H1 (cell line): ENCODE measurements at regions not wholly inside any gene's neighbourhood (a gene's known extent, or its start where the extent isn't known, plus 50 kb on each side); places are given as distances from the start of the nearest gene placed in this dataset.
A peak's percentile ranks its signal among the peaks of the same experiment; 100 is the strongest.

Experiments used
- CTCF ChIA-PET: fragments of 300-600 bp; sonication (Branson Sonifier 250); formaldehyde crosslinking; loops from one replicate; lab custom pipeline; 2021; ENCODE audit not compliant: partially characterized antibody; lab: Charles Lee
- POLR2A ChIA-PET: fragments of 300-600 bp; sonication (Branson Sonifier 250); formaldehyde crosslinking; loops from one replicate; lab custom pipeline; 2021; ENCODE audit warnings: inconsistent platforms; ENCODE audit not compliant: partially characterized antibody; lab: Charles Lee
- DNase-seq, 2 experiments: peaks; one replicate each; pipeline versions ENCODE4 v3.0.0 to v3.0.0-alpha.2; 2010 to 2022; ENCODE audit warnings: low spot score in 2 of 2, low read depth in 1 of 2, mixed read lengths in 1 of 2
- FAIRE-seq: peaks from 2 replicates; lab custom pipeline; 2011; peaks lifted over from hg19 to GRCh38; lab: Jason Lieb, UNC
- H2AFZ ChIP-seq: 2 replicates; pipeline ENCODE4 v1.8.1; 2012; ENCODE audit warnings: low read length, inconsistent platforms
- H2AK5ac ChIP-seq: 2 replicates; pipeline ENCODE4 v1.6.1; 2013; ENCODE audit warnings: low read depth, low read length
- H2BK120ac ChIP-seq: replicated peaks from 2 replicates; pipeline ENCODE3; 2013; ENCODE audit warnings: low read depth, low read length, inconsistent platforms
- H2BK12ac ChIP-seq: 2 replicates; pipeline ENCODE4 v1.6.1; 2013; ENCODE audit warnings: low read depth, low read length
- H2BK15ac ChIP-seq: 2 replicates; pipeline ENCODE4 v1.6.1; 2013; ENCODE audit warnings: low read length
- H2BK20ac ChIP-seq: 2 replicates; pipeline ENCODE4 v1.6.1; 2013; ENCODE audit warnings: low read length
- H2BK5ac ChIP-seq: 2 replicates; pipeline ENCODE4 v1.6.1; 2013; ENCODE audit warnings: low read depth, low read length
- H3K14ac ChIP-seq: 2 replicates; pipeline ENCODE4 v1.6.1; 2013; ENCODE audit warnings: inconsistent platforms; ENCODE audit not compliant: insufficient read length
- H3K18ac ChIP-seq: 2 replicates; pipeline ENCODE4 v1.6.1; 2013; ENCODE audit warnings: low read length; ENCODE audit errors: extremely low read depth
- H3K23ac ChIP-seq: 2 replicates; pipeline ENCODE4 v1.6.1; 2013; ENCODE audit warnings: inconsistent platforms; ENCODE audit not compliant: insufficient read length
- H3K23me2 ChIP-seq: 2 replicates; pipeline ENCODE4 v1.6.1; 2013; ENCODE audit warnings: low read depth, low read length
- H3K27ac ChIP-seq: 2 replicates; pipeline ENCODE4 v1.6.1; 2011; ENCODE audit warnings: low read depth, low read length, inconsistent platforms
- H3K27me3 ChIP-seq, 4 experiments: replicated peaks in 1 of 4; 1 replicate in 1 of 4; 2 replicates in 3 of 4; pipeline versions ENCODE4 v1.6.1 to v1.8.1; 2011 to 2013; ENCODE audit warnings: low read length in 3 of 4, mild to moderate bottlenecking in 3 of 4, inconsistent platforms in 2 of 4, mixed read lengths in 2 of 4, moderate library complexity in 1 of 4; ENCODE audit not compliant: control insufficient read depth in 3 of 4, insufficient read depth in 3 of 4; ENCODE audit errors: extremely low read depth in 1 of 4
- H3K36me3 ChIP-seq, 4 experiments: 2 replicates each; pipeline versions ENCODE4 v1.6.1 to v1.8.1; 2011 to 2013; ENCODE audit warnings: mild to moderate bottlenecking in 4 of 4, low read length in 3 of 4, moderate library complexity in 2 of 4, control low read depth in 1 of 4, inconsistent platforms in 1 of 4; ENCODE audit not compliant: insufficient read depth in 4 of 4, control insufficient read depth in 2 of 4
- H3K4ac ChIP-seq: replicated peaks from 2 replicates; pipeline ENCODE3; 2013; ENCODE audit warnings: low read length, low read depth, mixed read lengths, inconsistent platforms; ENCODE audit not compliant: insufficient read length
- H3K4me1 ChIP-seq, 4 experiments: replicated peaks in 1 of 4; 1 replicate in 1 of 4; 2 replicates in 3 of 4; pipeline versions ENCODE4 v1.6.1 to v1.8.1; 2011 to 2013; ENCODE audit warnings: low read length in 3 of 4, inconsistent platforms in 2 of 4, mixed read lengths in 1 of 4; ENCODE audit not compliant: insufficient read depth in 4 of 4, control insufficient read depth in 3 of 4
- H3K4me2 ChIP-seq, 2 experiments: 2 replicates each; pipeline versions ENCODE4 v1.6.1 to v1.8.1; 2011 to 2013; ENCODE audit warnings: low read depth in 2 of 2, low read length in 2 of 2, control low read depth in 1 of 2, inconsistent platforms in 1 of 2, mild to moderate bottlenecking in 1 of 2; ENCODE audit not compliant: insufficient read depth in 1 of 2
- H3K4me3 ChIP-seq, 4 experiments: fragments of 200-600, 300-600 bp in 1 of 4; sonication (generic), shearing (Covaris generic), sonication (Bioruptor Twin) in 1 of 4; 2 replicates each; pipeline versions ENCODE4 v1.5.1 to v1.8.1; 2011 to 2016; ENCODE audit warnings: low read length in 4 of 4, low read depth in 3 of 4, control low read depth in 2 of 4, inconsistent platforms in 2 of 4, mild to moderate bottlenecking in 2 of 4, mixed read lengths in 1 of 4, moderate library complexity in 1 of 4; ENCODE audit not compliant: insufficient read depth in 2 of 4; ENCODE audit errors: extremely low read depth in 1 of 4
- H3K56ac ChIP-seq: replicated peaks from 2 replicates; pipeline ENCODE3; 2013; ENCODE audit warnings: low read depth, mild to moderate bottlenecking, mixed read lengths, low read length, inconsistent platforms; ENCODE audit not compliant: insufficient read length
- H3K79me1 ChIP-seq: 2 replicates; pipeline ENCODE4 v1.6.1; 2013; ENCODE audit warnings: low read depth, low read length, control low read depth
- H3K79me2 ChIP-seq, 2 experiments: 2 replicates each; pipeline versions ENCODE4 v1.6.1 to v1.8.1; 2012 to 2013; ENCODE audit warnings: low read length in 2 of 2, mild to moderate bottlenecking in 2 of 2, inconsistent platforms in 1 of 2; ENCODE audit not compliant: insufficient read depth in 2 of 2, control insufficient read depth in 1 of 2
- H3K9ac ChIP-seq, 4 experiments: replicated peaks in 1 of 4; 1 replicate in 1 of 4; 2 replicates in 3 of 4; pipeline versions ENCODE4 v1.6.1 to v1.8.1; 2011 to 2013; ENCODE audit warnings: low read depth in 3 of 4, low read length in 3 of 4, control low read depth in 2 of 4, mild to moderate bottlenecking in 2 of 4, moderate library complexity in 2 of 4, inconsistent platforms in 1 of 4; ENCODE audit errors: extremely low read depth in 1 of 4
- H3K9me3 ChIP-seq, 2 experiments: 2 replicates each; pipeline versions ENCODE4 v1.6.1 to v1.8.1; 2012 to 2013; ENCODE audit warnings: mild to moderate bottlenecking in 2 of 2, moderate library complexity in 2 of 2, control low read depth in 1 of 2, inconsistent platforms in 1 of 2, low read depth in 1 of 2, low read length in 1 of 2, mixed read lengths in 1 of 2; ENCODE audit not compliant: insufficient read depth in 2 of 2
- H4K20me1 ChIP-seq, 2 experiments: replicated peaks in 1 of 2; 2 replicates each; pipeline versions ENCODE3 to v1.8.1; 2011 to 2013; ENCODE audit warnings: inconsistent platforms in 2 of 2, low read length in 2 of 2, mild to moderate bottlenecking in 1 of 2; ENCODE audit not compliant: insufficient read depth in 2 of 2, control insufficient read depth in 1 of 2
- H4K5ac ChIP-seq: 2 replicates; pipeline ENCODE4 v1.6.1; 2013; ENCODE audit warnings: low read length, low read depth, mixed read lengths, inconsistent platforms; ENCODE audit not compliant: insufficient read length
- H4K8ac ChIP-seq: 2 replicates; pipeline ENCODE4 v1.8.0; 2013; ENCODE audit warnings: mild to moderate bottlenecking, moderate library complexity, low read length, inconsistent platforms; ENCODE audit not compliant: insufficient read depth; ENCODE audit errors: extremely low read depth
- H4K91ac ChIP-seq: replicated peaks from 2 replicates; pipeline ENCODE3; 2013; ENCODE audit warnings: low read length, mixed read lengths, inconsistent platforms; ENCODE audit not compliant: insufficient read length
- BCL11A ChIP-seq, 2 experiments: IDR thresholded peaks; one replicate each; pipeline ENCODE4 v1.6.1; 2011; ENCODE audit warnings: low read depth in 2 of 2, low read length in 2 of 2, mild to moderate bottlenecking in 2 of 2
- BRCA1 ChIP-seq: IDR thresholded peaks from 2 replicates; pipeline ENCODE4 v1.6.1; 2012; ENCODE audit warnings: low read depth, low read length, improper control_type of control experiment
- CHD1 ChIP-seq: IDR thresholded peaks from 2 replicates; pipeline ENCODE4 v1.6.1; 2012; ENCODE audit warnings: low read depth, low read length, improper control_type of control experiment
- HDAC6 ChIP-seq: IDR thresholded peaks from one replicate; pipeline ENCODE4 v1.7.1; 2012; ENCODE audit warnings: low read depth, mild to moderate bottlenecking, inconsistent platforms, low read length, moderate library complexity
- MAFK ChIP-seq: IDR thresholded peaks from 2 replicates; pipeline ENCODE4 v1.6.1; 2012; ENCODE audit warnings: low read depth, mild to moderate bottlenecking, improper control_type of control experiment, low read length
- POLR2A ChIP-seq, 2 experiments: IDR thresholded peaks; 1 replicate in 1 of 2; 2 replicates in 1 of 2; pipeline ENCODE4 v1.6.1; 2011; ENCODE audit warnings: low read depth in 2 of 2, low read length in 2 of 2, mild to moderate bottlenecking in 2 of 2; ENCODE audit errors: control extremely low read depth in 1 of 2
- RXRA ChIP-seq: IDR thresholded peaks from 2 replicates; pipeline ENCODE4 v1.6.1; 2011; ENCODE audit warnings: low read depth, mild to moderate bottlenecking, low read length, moderate library complexity; ENCODE audit not compliant: insufficient read depth
- SIN3A ChIP-seq, 2 experiments: IDR thresholded peaks in 1 of 2; conservative IDR thresholded peaks in 1 of 2; 2 replicates each; pipeline ENCODE4 v1.6.1; 2011 to 2012; ENCODE audit warnings: low read length in 2 of 2, improper control_type of control experiment in 1 of 2, low read depth in 1 of 2, mild to moderate bottlenecking in 1 of 2
- SUZ12 ChIP-seq: fragments of 200-600 bp; sonication (generic); IDR thresholded peaks from 2 replicates; pipeline ENCODE4 v1.6.1; 2012; ENCODE audit warnings: mild to moderate bottlenecking, inconsistent platforms, low read length, moderate library complexity, mixed read lengths
- TCF12 ChIP-seq: IDR thresholded peaks from 2 replicates; pipeline ENCODE4 v1.6.1; 2011; ENCODE audit warnings: low read depth, mild to moderate bottlenecking, low read length
- WGBS, 2 experiments: shearing (Covaris generic) in 1 of 2; methylation state at CpG; one replicate each; pipeline versions ENCODE4 v1.1.6 to v1.1.7; 2013 to 2015; ENCODE audit warnings: low lambda C conversion rate in 2 of 2, mixed read lengths in 2 of 2, inconsistent platforms in 1 of 2, low coverage in 1 of 2, missing lambda C conversion rate in 1 of 2; ENCODE audit not compliant: insufficient replicate concordance in 2 of 2, insufficient coverage in 1 of 2, insufficient read length in 1 of 2; ENCODE audit errors: extremely low coverage in 1 of 2, missing lambda C conversion rate in 1 of 2; 5-methylcytosine and 5-hydroxymethylcytosine counted together

DNA sequence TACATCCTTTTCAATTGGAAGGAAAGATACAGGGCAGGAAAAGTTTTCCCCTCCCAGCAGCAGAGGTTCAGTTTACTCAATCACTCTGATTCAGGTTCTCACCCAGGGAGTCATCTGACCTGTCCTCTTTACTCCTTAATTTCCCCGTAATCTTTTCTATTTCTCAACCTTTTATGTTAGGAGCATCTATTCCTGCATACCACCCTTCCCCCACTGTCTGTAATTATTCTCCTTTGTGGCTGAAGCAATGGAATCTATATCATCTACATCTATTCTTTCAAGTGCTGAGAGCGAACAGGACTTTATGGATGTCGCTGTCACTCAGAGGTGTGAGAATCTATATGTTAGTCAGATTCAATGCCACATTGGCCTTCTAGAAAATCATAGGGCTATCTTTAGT is 175.2 kb downstream of the NOL4 start:
- no peak overlapping the region for H3K23ac ChIP-seq
- H3K36me3 ChIP-seq: no peaks in the 10 kb centered on the region
- no peak overlapping the region for H2AK5ac ChIP-seq
- H2BK15ac ChIP-seq: no peak overlapping the region
- no peak for FAIRE-seq
- H3K56ac ChIP-seq: no peak overlapping the region
- no peak overlapping the region for H2BK120ac ChIP-seq
- H3K14ac ChIP-seq: no peak overlapping the region
- H3K27ac ChIP-seq: no peak overlapping the region
- no peak overlapping the region for H3K4me2 ChIP-seq
- no peaks in the 10 kb centered on the region for H3K4me1 ChIP-seq
- no peak overlapping the region for H2BK5ac ChIP-seq
- H3K27me3 ChIP-seq: no peaks in the 10 kb centered on the region
- no peaks in the 10 kb centered on the region for H4K20me1 ChIP-seq
- H3K4ac ChIP-seq: no peak overlapping the region
- WGBS, 2 experiments: 86% methylated on average over 3 of the region's 3 CpGs; no CpG with 5 or more reads in 1 of the 2 experiments
- no peak overlapping the region for H3K18ac ChIP-seq
- no peak for DNase-seq
- H3K79me2 ChIP-seq: no peaks in the 10 kb centered on the region
- H3K9me3 ChIP-seq: no peaks in the 10 kb centered on the region
- POLR2A ChIA-PET: no interaction called here
- no peaks in the 10 kb centered on the region; the same call in 1 of the 2 replicates for H3K23me2 ChIP-seq
- no peak overlapping the region for H3K9ac ChIP-seq
- H2AFZ ChIP-seq: 0 out of 2 replicates have a peak overlapping the region, but pooled peaks have one; percentile 44
- no peak overlapping the region for H4K5ac ChIP-seq
- TF ChIP-seq SIN3A (conservative IDR thresholded peaks at IDR 0.05 in 1 of 2, IDR thresholded peaks at IDR 0.05 in 1 of 2; ENCODE audit: low read depth in 1 of 2, low read length in 2 of 2) (no peak), BCL11A (IDR thresholded peaks at IDR 0.05; ENCODE audit: low read depth in 2 of 2, low read length in 2 of 2) (no peak), MAFK (no peak), CHD1 (no peak), POLR2A (IDR thresholded peaks at IDR 0.05; ENCODE audit: control extremely low read depth in 1 of 2, low read depth in 2 of 2, low read length in 2 of 2) (no peak), RXRA (no peak), TCF12 (no peak), BRCA1 (no peak), SUZ12 (no peak), HDAC6 (no peak)
- CTCF ChIA-PET: no interaction called here
- H3K4me3 ChIP-seq: no peak overlapping the region
- H4K91ac ChIP-seq: no peak overlapping the region
- no peaks in the 10 kb centered on the region for H3K79me1 ChIP-seq
- H2BK20ac ChIP-seq: no peak overlapping the region
- no peak overlapping the region for H4K8ac ChIP-seq
- H2BK12ac ChIP-seq: no peak overlapping the region
